Gastrocnemius medialis (tissue), 4 donors: ENCODE measurements at regions not wholly inside any gene's neighbourhood (a gene's known extent, or its start where the extent isn't known, plus 50 kb on each side); places are given as distances from the start of the nearest gene placed in this dataset.

Experiments
- ATAC-seq, 2 donors: fragments of 150-250 bp; one replicate each; pipeline ENCODE4 v1.9.1; 2016
- DNase-seq, 2 donors: peaks; one replicate each; pipeline ENCODE4 v3.0.0-alpha.2; 2019
- H3K27ac ChIP-seq, 4 donors: fragments of 200-600 bp; sonication (generic); 1 replicate in 1 of 4; 2 replicates in 3 of 4; pipeline ENCODE4 v1.5.1; 2016 to 2018; ENCODE audit warnings: mild to moderate bottlenecking in 2 of 4, moderate library complexity in 1 of 4
- H3K27me3 ChIP-seq, 3 donors: fragments of 200-600 bp; sonication (generic) in 2 of 3; 1 replicate in 1 of 3; 2 replicates in 2 of 3; pipeline versions ENCODE4 v1.5.1 to v1.6.0; 2016 to 2019; ENCODE audit warnings: mild to moderate bottlenecking in 1 of 3, moderate library complexity in 1 of 3
- H3K36me3 ChIP-seq, 2 donors: fragments of 200-600 bp; sonication (generic) in 1 of 2; one replicate each; pipeline ENCODE4 v1.5.1; 2017 to 2018
- H3K4me1 ChIP-seq, 2 donors: fragments of 200-600 bp; sonication (generic) in 1 of 2; one replicate each; pipeline ENCODE4 v1.5.1; 2016 to 2017; ENCODE audit warnings: mild to moderate bottlenecking in 2 of 2
- H3K4me3 ChIP-seq, 4 donors: fragments of 200-600 bp; sonication (generic) in 3 of 4; 1 replicate in 1 of 4; 2 replicates in 3 of 4; pipeline ENCODE4 v1.5.1; 2016 to 2019; ENCODE audit warnings: mild to moderate bottlenecking in 2 of 4
- H3K9me3 ChIP-seq, 3 donors: fragments of 200-600 bp; sonication (generic) in 2 of 3; 1 replicate in 1 of 3; 2 replicates in 2 of 3; pipeline ENCODE4 v1.5.1; 2016 to 2019
- CTCF ChIP-seq, 5 experiments: fragments of 450-650 bp in 3 of 5; fragments of 200-600 bp in 2 of 5; sonication (generic) in 2 of 5; IDR thresholded peaks in 4 of 5; conservative IDR thresholded peaks in 1 of 5; 1 replicate in 4 of 5; 2 replicates in 1 of 5; pipeline ENCODE4 v1.5.1; 2016 to 2019; ENCODE audit warnings: antibody characterized with exemption in 5 of 5, mild to moderate bottlenecking in 3 of 5, moderate library complexity in 3 of 5
- POLR2A ChIP-seq, 2 donors: fragments of 450-650 bp; IDR thresholded peaks; one replicate each; pipeline ENCODE4 v1.6.1; 2017; ENCODE audit warnings: antibody characterized with exemption in 2 of 2, mild to moderate bottlenecking in 2 of 2, moderate library complexity in 2 of 2
- in situ Hi-C, 4 donors: fragments of 200-750 bp; cut with MboI; loops; one replicate each; pipeline versions ENCODE4 v1.15.0 to v1.8.0; 2017; ENCODE audit warnings: low sequenced_read_pairs in 4 of 4
- intact Hi-C: fragments of 100-400 bp; cut with DNase I; formaldehyde crosslinking; loops from one replicate; pipeline ENCODE4 v1.15.1; 2023; ENCODE audit warnings: low total_unique reads

GRCh38 chr6:97394160-97394748 lies 111.2 kb upstream of the MMS22L start:
- in situ Hi-C loops, result loop anchor here (5.0 to 25.0 kb wide), 5 partner anchors 207 to 482 kb away; partner anchors contain the start of gene KLHL32 (in 1 of the 4)

GRCh38 chr6:97396880-97397279 lies 113.9 kb upstream of the MMS22L start:
- no peaks in the 10 kb centered on the region for H3K27me3 ChIP-seq
- no peak for DNase-seq
- in situ Hi-C loops, result loop anchor here in 3 of 4 donors (10.0 to 25.0 kb wide), 3 partner anchors 212 to 485 kb away; partner anchors contain the start of gene KLHL32 (in 1 of the 3)
- no peaks in the 10 kb centered on the region for H3K9me3 ChIP-seq
- no peak overlapping the region for H3K4me3 ChIP-seq
- intact Hi-C loops, result loop anchor here (10.0 kb wide), 1 partner anchor 322 kb away; no protein-coding TSS in a partner anchor
- H3K27ac ChIP-seq, result no peak overlapping the region
- H3K36me3 ChIP-seq, result no peaks in the 10 kb centered on the region
- TF ChIP-seq CTCF (IDR thresholded peaks at IDR 0.05 in 4 of 5, conservative IDR thresholded peaks at IDR 0.05 in 1 of 5) (no peak), POLR2A (IDR thresholded peaks at IDR 0.05) (no peak)
- H3K4me1 ChIP-seq, result no peaks in the 10 kb centered on the region
- no peak for ATAC-seq

More at GRCh38 chr6:97394160-97394748, 111.2 kb upstream of the MMS22L start:
- TF ChIP-seq POLR2A (IDR thresholded peaks at IDR 0.05) (no peak), CTCF (IDR thresholded peaks at IDR 0.05 in 4 of 5, conservative IDR thresholded peaks at IDR 0.05 in 1 of 5) (peak; percentile 65 to 88 (median 82))
- Histone ChIP-seq H3K9me3 (no peaks in the 10 kb centered on the region), H3K36me3 (no peaks in the 10 kb centered on the region), H3K27me3 (no peaks in the 10 kb centered on the region), H3K4me3 (no peak overlapping the region), H3K27ac (no peak overlapping the region), H3K4me1 (no peaks in the 10 kb centered on the region)
- peak; percentile 60 to 63 for ATAC-seq
- intact Hi-C loops, result loop anchor here (2.0 to 10.0 kb wide), 3 partner anchors 207 to 495 kb away; no protein-coding TSS in a partner anchor
- DNase-seq, result peak in 1 of 2 donors; percentile 8

GRCh38 chr6:97399208-97399607 lies 116.2 kb upstream of the MMS22L start:
- H3K27ac ChIP-seq, result no peak overlapping the region
- H3K4me3 ChIP-seq, result no peak overlapping the region
- no peaks in the 10 kb centered on the region for H3K9me3 ChIP-seq
- H3K4me1 ChIP-seq, result no peaks in the 10 kb centered on the region
- DNase-seq, result no peak
- ATAC-seq, result no peak
- in situ Hi-C loops (loop anchor here in 3 of 4 donors (10.0 to 25.0 kb wide), 3 partner anchors 214 to 487 kb away; partner anchors contain the start of gene KLHL32 (in 1 of the 3)), intact Hi-C loops (loop anchor here (10.0 kb wide), 1 partner anchor 324 kb away; no protein-coding TSS in a partner anchor)
- TF ChIP-seq CTCF (IDR thresholded peaks at IDR 0.05 in 4 of 5, conservative IDR thresholded peaks at IDR 0.05 in 1 of 5) (no peak), POLR2A (IDR thresholded peaks at IDR 0.05) (no peak)
- H3K27me3 ChIP-seq, result no peaks in the 10 kb centered on the region
- H3K36me3 ChIP-seq, result no peaks in the 10 kb centered on the region

- Histone ChIP-seq H3K36me3 (no peaks in the 10 kb centered on the region), H3K27me3 (no peaks in the 10 kb centered on the region), H3K27ac (no peak overlapping the region), H3K4me3 (no peak overlapping the region), H3K4me1 (no peaks in the 10 kb centered on the region), H3K9me3 (no peaks in the 10 kb centered on the region)
- ATAC-seq, result no peak
- TF ChIP-seq CTCF (IDR thresholded peaks at IDR 0.05 in 4 of 5, conservative IDR thresholded peaks at IDR 0.05 in 1 of 5) (no peak), POLR2A (IDR thresholded peaks at IDR 0.05) (no peak)
- no peak for DNase-seq
- in situ Hi-C loops (no loop called here), intact Hi-C loops (no loop called here)
These were observed 118.5 kb upstream of the MMS22L start for GRCh38 chr6:97401533-97401932.
